Stimulated activated CD4-positive, alpha-beta T cell treated with anti-CD3 and anti-CD28 coated beads, Interleukin-2, amount 100 ng/mL, for 24 hours (primary cell): ENCODE measurements at regions not wholly inside any gene's neighbourhood (a gene's known extent, or its start where the extent isn't known, plus 50 kb on each side); places are given as distances from the start of the nearest gene placed in this dataset.
"Not testable (repeated sequence)": the region's sequence is repeated elsewhere in the genome, so short reads cannot be mapped to it uniquely, and the experiment has no call there.

Experiments
- DNase-seq, 2 donors: peaks; one replicate each; pipeline ENCODE4 v3.0.0-alpha.2; 2020

- no peak for DNase-seq
Measured at GRCh38 chr14:37650356-37651037, 55.1 kb downstream of the TTC6 start.

GRCh38 chr14:37652042-37652441, 56.6 kb downstream of the TTC6 start:
- DNase-seq: no peak

DNA sequence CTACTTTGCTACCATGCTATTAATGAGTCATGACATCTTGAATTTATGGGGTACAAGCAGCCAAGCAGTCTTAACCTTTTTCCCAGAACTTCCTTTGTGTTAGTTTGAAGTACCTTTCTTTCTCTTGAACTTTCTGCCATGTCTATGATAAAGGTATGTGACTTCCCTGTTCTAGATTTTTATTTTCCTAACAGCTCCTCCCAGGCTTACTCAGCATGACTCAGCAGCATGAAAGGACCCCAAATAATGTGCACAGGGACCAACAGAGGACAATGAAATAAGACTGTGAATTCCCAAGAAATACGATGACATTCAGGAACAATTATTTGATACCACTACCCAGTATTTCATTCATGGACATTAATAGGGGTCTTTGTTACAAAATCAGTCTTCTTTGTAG, 60.0 kb downstream of the TTC6 start:
- DNase-seq: no peak

GRCh38 chr14:37658156-37658555, 62.7 kb downstream of the TTC6 start:
- no peak for DNase-seq

GRCh38 chr14:37663498-37663897, 68.1 kb downstream of the TTC6 start:
- DNase-seq: no peak

DNA sequence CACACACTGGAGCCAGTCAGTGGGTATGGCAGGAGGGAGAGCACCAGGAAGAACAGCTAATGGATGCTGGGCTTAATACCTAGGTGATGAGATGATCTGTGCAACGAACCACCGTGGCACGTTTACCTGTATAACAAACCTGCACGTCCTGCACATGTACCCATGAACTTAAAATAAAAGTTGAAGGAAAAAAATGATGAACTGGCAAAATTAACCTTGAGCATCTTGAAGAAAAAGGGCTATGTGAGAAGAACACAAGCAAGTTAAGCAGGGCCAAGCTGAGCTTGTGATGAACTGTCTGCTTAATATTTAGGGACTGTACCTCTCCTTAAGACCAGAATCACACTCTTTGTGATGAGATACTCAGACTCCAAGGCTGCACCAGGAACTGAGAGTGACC, 70.0 kb downstream of the TTC6 start:
- DNase-seq: no peak

- DNase-seq: no peak
Measured at GRCh38 chr14:37665951-37666350, 70.5 kb downstream of the TTC6 start.

GRCh38 chr14:37668646-37669045, 73.2 kb downstream of the TTC6 start:
- no peak for DNase-seq

GRCh38 chr14:37669242-37669641, 73.8 kb downstream of the TTC6 start:
- DNase-seq: no peak

GRCh38 chr14:37673439-37673838, 78.0 kb downstream of the TTC6 start:
- no peak for DNase-seq

GRCh38 chr14:37678916-37679315, 83.5 kb downstream of the TTC6 start:
- no peak for DNase-seq

DNA sequence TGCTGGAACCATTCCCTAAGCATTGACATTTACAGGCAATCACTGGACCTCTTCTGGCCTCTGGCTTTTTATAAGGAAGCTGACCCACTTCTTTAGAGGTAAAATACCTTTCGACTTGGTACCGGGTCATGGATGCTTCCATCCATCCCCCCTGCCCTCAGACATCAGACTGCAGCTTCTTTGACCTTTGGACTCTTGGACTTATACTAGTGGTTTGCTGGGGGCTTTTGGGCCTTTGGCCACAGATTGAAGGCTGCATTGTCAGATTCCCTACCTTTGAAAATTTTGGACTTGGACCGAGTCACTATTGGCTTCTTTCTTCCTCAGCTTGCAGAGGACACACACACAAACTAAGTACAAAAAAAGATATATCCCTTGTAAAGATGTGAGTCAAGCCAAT, 86.1 kb downstream of the TTC6 start:
- no peak for DNase-seq

DNA sequence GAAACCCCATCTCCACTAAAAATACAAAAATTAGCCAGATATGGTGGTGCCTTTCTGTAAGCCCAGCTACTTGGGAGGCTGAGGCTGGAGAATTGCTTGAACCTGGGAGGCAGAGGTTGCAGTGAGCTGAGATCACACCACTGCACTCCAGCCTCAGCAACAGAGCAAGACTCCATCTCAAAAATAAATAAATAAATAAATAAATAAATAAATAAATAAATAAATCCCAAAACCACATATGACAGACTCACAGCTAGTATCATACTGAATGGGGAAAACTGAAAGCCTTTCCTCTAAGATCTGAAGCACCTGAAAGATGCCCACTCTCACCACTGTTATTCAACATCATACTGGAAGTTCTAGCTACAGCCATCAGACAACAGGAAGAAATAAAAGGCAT, 97.3 kb downstream of the TTC6 start:
- DNase-seq: not testable (repeated sequence)

GRCh38 chr14:37693420-37693819, 98.0 kb downstream of the TTC6 start:
- not testable (repeated sequence) for DNase-seq

DNA sequence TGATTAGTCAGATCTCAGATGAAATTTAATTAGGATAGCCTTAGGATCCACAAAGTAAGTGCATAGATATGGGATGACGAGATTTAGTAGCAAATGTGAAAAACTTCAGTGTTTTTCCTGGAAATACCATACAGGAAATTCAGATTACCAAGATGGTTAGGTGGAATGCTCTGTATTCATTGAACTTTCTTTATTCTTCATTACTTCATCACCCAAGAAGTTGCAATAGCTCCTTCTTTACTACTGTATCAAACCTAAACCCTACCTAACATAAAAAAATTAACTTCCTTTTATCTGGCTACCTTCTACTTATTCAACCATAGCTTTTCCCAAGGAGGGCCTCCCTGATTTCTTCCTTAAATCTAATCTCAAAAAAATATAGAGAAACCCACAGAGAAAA, 100.4 kb downstream of the TTC6 start:
- no peak for DNase-seq

GRCh38 chr14:37697489-37698121, 102.2 kb downstream of the TTC6 start:
- DNase-seq: no peak

DNA sequence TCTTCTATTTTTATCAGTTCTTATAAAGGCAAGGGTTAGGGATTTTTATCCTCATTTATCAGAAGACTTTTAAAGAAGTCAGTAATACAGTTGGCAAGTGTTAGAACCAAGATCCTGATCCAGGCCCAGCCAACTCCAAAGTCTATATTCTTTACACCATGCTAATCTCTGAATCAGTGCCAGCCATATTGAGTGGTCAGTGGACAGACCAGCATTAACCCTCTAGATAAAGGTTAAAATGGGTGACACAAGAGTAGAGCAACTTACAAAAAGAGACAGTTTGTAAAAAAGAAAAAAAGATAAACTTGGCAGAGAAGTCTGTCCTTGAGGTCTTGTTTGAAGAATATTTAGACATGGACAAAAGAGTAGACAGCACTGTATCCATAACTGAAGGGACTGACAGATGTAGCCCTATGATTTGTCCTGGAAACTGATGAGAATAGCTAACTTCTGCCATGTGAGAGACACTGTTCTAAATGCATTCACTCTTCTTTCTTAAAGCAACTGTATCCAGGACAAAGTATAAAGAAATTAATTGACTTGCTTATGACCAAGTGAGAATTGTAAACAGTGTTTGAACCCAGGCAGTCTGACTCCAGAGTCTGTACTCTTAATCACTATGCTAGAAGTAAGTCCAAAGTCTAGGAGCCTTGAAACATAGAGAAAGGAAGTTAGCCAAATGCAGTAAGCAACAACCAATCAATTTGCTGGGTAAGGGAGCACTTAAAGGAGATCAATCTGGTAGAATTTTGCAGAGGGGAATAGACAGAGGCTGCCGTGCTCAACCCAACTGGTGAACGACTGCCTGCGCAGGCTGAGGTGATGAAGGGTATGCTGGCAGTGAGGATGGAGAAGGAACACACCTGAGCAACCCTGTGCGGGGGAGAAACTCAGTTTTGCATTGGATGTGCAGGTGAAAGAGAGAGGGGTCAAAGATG, 103.7 kb downstream of the TTC6 start:
- DNase-seq: no peak

GRCh38 chr14:37707716-37708115, 112.3 kb downstream of the TTC6 start:
- no peak for DNase-seq

- no peak for DNase-seq
Measured at GRCh38 chr14:37708481-37708880, 113.1 kb downstream of the TTC6 start.

GRCh38 chr14:37709419-37710195, 114.2 kb downstream of the TTC6 start:
- no peak for DNase-seq

GRCh38 chr14:37711356-37711830, 116.0 kb downstream of the TTC6 start:
- no peak for DNase-seq

- no peak for DNase-seq
Measured at GRCh38 chr14:37711831-37712475, 116.5 kb downstream of the TTC6 start.
